Pancreas (tissue), 10 donors: ENCODE measurements at regions not wholly inside any gene's neighbourhood (a gene's known extent, or its start where the extent isn't known, plus 50 kb on each side); places are given as distances from the start of the nearest gene placed in this dataset.

ENCODE experiments used
- ATAC-seq, 4 donors: fragments of 200-7000 bp; cut with Tn5 transposase; one replicate each; pipeline versions ENCODE4 v1.8.0 to v1.9.1; 2020; ENCODE audit warnings: mild to moderate bottlenecking in 4 of 4, moderate library complexity in 4 of 4
- DNase-seq, 6 donors: peaks; one replicate each; pipeline ENCODE4 v3.0.0-alpha.2; 2020
- FAIRE-seq: peaks from 2 replicates; lab custom pipeline; 2012; peaks lifted over from hg19 to GRCh38; lab: Jason Lieb, UNC
- H3K27ac ChIP-seq, 4 donors: fragments of 200-600 bp; sonication (generic); 1 replicate in 3 of 4; 2 replicates in 1 of 4; pipeline versions ENCODE4 v1.5.0 to v1.8.0; 2020
- H3K27me3 ChIP-seq, 4 donors: fragments of 200-600 bp; one replicate each; pipeline ENCODE4 v1.8.0; 2021
- H3K36me3 ChIP-seq, 3 donors: fragments of 200-600 bp; sonication (generic) in 1 of 3; one replicate each; pipeline versions ENCODE4 v1.5.0 to v1.8.0; 2020 to 2021
- H3K4me1 ChIP-seq, 3 donors: fragments of 200-600 bp; one replicate each; pipeline ENCODE4 v1.8.0; 2021
- H3K4me3 ChIP-seq, 4 donors: fragments of 200-600 bp; sonication (generic) in 2 of 4; one replicate each; pipeline versions ENCODE4 v1.5.0 to v1.8.0; 2020 to 2021
- H3K9me3 ChIP-seq, 4 donors: fragments of 200-600 bp; one replicate each; pipeline ENCODE4 v1.8.0; 2021
- CTCF ChIP-seq, 4 donors: fragments of 200-600 bp; sonication (generic) in 3 of 4; IDR thresholded peaks; one replicate each; pipeline versions ENCODE4 v1.5.0 to v1.8.0; 2021; ENCODE audit warnings: antibody characterized with exemption in 4 of 4
- WGBS, 2 donors: extraction: QIAGEN DNeasy Blood & Tissue Kit; methylation state at CpG; one replicate each; pipeline ENCODE4 v1.1.7; 2013; 5-methylcytosine and 5-hydroxymethylcytosine counted together
- intact Hi-C, 3 donors: fragments of 100-400 bp; cut with DNase I; formaldehyde crosslinking; loops; one replicate each; pipeline versions ENCODE4 v1.11.1 to v1.14.2; 2022
- donor health status: healthy with polysubstance abuse.
- donor health status: DM: no; HTN: no; CAD: no; lungs with moderate emphysema.
- donor health status: DM: no; HTN: no; CAD: no.
- donor health status: control.
- donor health status: control.
- donor health status: Bipolar disorder and iron deficiency.
- donor health status: DM: yes; HTN: yes; CAD: no.
- donor health status: DM: no; HTN: no; CAD: no.
- donor health status: DM: no; HTN: no; CAD: no.
- donor health status: DM: yes; HTN: yes; CAD: no.

- no peaks in the 10 kb centered on the region for H3K36me3 ChIP-seq
- DNase-seq, result no peak
- no peak overlapping the region for H3K4me3 ChIP-seq
- peaks cover 0 to 7% (median 0%) of the 10 kb centered on the region in 4 donors for H3K27me3 ChIP-seq
- FAIRE-seq, result no peak
- no peak overlapping the region for H3K27ac ChIP-seq
- H3K9me3 ChIP-seq, result no peaks in the 10 kb centered on the region
- intact Hi-C loops, result no loop called here
- H3K4me1 ChIP-seq, result no peaks in the 10 kb centered on the region
- 29% methylated on average over 12 of the region's 12 CpGs for WGBS, 2 donors
- ATAC-seq, result no peak
- TF ChIP-seq CTCF (IDR thresholded peaks at IDR 0.05), result no peak
Observed at GRCh38 chr22:47409539-47410275, 647.3 kb downstream of the TBC1D22A start.

- FAIRE-seq, result no peak
- TF ChIP-seq CTCF (IDR thresholded peaks at IDR 0.05), result no peak
- H3K27me3 ChIP-seq, result peaks cover 0 to 7% (median 0%) of the 10 kb centered on the region in 4 donors
- H3K4me3 ChIP-seq, result no peak overlapping the region
- DNase-seq, result no peak
- no peaks in the 10 kb centered on the region for H3K36me3 ChIP-seq
- no peaks in the 10 kb centered on the region for H3K9me3 ChIP-seq
- H3K27ac ChIP-seq, result no peak overlapping the region
- H3K4me1 ChIP-seq, result no peaks in the 10 kb centered on the region
- 41 to 47% methylated on average over 7 of the region's 7 CpGs for WGBS, 2 donors
- no peak for ATAC-seq
- intact Hi-C loops, result no loop called here
Observed at GRCh38 chr22:47408409-47408808, 646.0 kb downstream of the TBC1D22A start.

DNA sequence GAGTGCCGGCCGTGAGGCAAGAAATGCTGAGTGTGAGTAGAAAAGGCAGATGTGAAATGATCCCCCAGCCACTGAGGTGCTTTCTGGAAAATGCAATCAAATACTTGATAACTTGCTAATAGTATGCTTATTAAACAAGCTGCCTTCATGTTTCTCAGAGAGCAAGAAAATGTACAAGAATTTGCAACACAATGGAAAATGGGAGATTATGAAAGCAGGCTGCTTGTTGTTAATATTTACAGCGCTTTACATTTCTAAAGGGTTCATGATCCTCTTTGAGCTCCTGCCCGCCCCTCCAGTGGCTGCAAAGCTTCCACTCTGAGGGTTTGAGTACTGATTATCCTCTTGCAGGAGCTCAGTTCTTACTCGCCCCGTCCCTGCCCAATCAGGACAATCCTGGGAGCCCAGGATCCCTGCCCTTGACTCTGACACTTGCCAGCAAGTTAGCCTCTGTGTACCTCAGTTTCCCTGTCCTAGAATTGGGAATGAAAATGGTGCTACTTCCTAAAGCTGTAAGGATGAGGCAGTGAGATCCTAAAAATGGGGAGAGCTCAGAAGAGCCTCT lies 645.1 kb downstream of the TBC1D22A start:
- WGBS, 2 donors, result 34 to 50% methylated on average over 6 of the region's 6 CpGs
- ATAC-seq (no peak), FAIRE-seq (no peak), DNase-seq (no peak)
- Histone ChIP-seq H3K4me3 (no peak overlapping the region), H3K9me3 (no peaks in the 10 kb centered on the region), H3K4me1 (no peaks in the 10 kb centered on the region), H3K27ac (no peak overlapping the region), H3K27me3 (no peaks in the 10 kb centered on the region), H3K36me3 (no peaks in the 10 kb centered on the region)
- intact Hi-C loops, result no loop called here
- TF ChIP-seq CTCF (IDR thresholded peaks at IDR 0.05), result no peak

- 68 to 71% methylated on average over 11 of the region's 11 CpGs for WGBS, 2 donors
- no peak for ATAC-seq
- intact Hi-C loops, result no loop called here
Observed at GRCh38 chr22:47406896-47407295, 644.4 kb downstream of the TBC1D22A start.

More at GRCh38 chr22:47406896-47407295, 644.4 kb downstream of the TBC1D22A start:
- DNase-seq (no peak), FAIRE-seq (no peak)
- no peaks in the 10 kb centered on the region for H3K36me3 ChIP-seq
- TF ChIP-seq CTCF (IDR thresholded peaks at IDR 0.05), result no peak
- no peak overlapping the region for H3K27ac ChIP-seq
- H3K4me1 ChIP-seq, result no peaks in the 10 kb centered on the region
- H3K27me3 ChIP-seq, result no peaks in the 10 kb centered on the region
- no peak overlapping the region for H3K4me3 ChIP-seq
- H3K9me3 ChIP-seq, result no peaks in the 10 kb centered on the region
